OCI-LY3 (cell line): ENCODE measurements at regions not wholly inside any gene's neighbourhood (a gene's known extent, or its start where the extent isn't known, plus 50 kb on each side); places are given as distances from the start of the nearest gene placed in this dataset.

Source experiments
- H2AFZ ChIP-seq: fragments of 200-600, 300-600 bp; shearing (Covaris generic); 2 replicates; pipeline ENCODE4 v1.6.0; 2014; ENCODE audit warnings: antibody characterized with exemption, low read depth, low read length
- H3K27ac ChIP-seq: fragments of 200-600, 300-600 bp; sonication (generic); 2 replicates; pipeline ENCODE4 v1.5.1; 2014; ENCODE audit warnings: mild to moderate bottlenecking, low read length, moderate library complexity, mixed read lengths
- H3K27me3 ChIP-seq: fragments of 200-600, 300-600 bp; sonication (generic); 2 replicates; pipeline ENCODE4 v1.6.1; 2014; ENCODE audit warnings: low read depth, low read length, mixed read lengths
- H3K36me3 ChIP-seq: fragments of 200-600, 300-600 bp; sonication (generic); replicated peaks from 2 replicates; pipeline ENCODE3; 2014; ENCODE audit warnings: low read depth, low read length, mixed read lengths
- H3K4me1 ChIP-seq: fragments of 300-600, 200-600 bp; sonication (generic); 2 replicates; pipeline ENCODE4 v1.6.1; 2014; ENCODE audit warnings: low read length, mixed read lengths
- H3K4me2 ChIP-seq: fragments of 200-600, 300-600 bp; sonication (generic); 2 replicates; pipeline ENCODE4 v1.6.1; 2014; ENCODE audit warnings: low read length, mixed read lengths
- H3K4me3 ChIP-seq: fragments of 300-600, 200-600 bp; sonication (generic); 2 replicates; pipeline ENCODE4 v1.5.1; 2014; ENCODE audit warnings: antibody characterized with exemption, mild to moderate bottlenecking, low read length, moderate library complexity
- H3K79me2 ChIP-seq: fragments of 300-600, 200-600 bp; shearing (Covaris generic); 2 replicates; pipeline ENCODE4 v1.6.1; 2014; ENCODE audit warnings: mild to moderate bottlenecking, low read length, mixed read lengths
- H3K9ac ChIP-seq: fragments of 300-600, 200-600 bp; shearing (Covaris generic); 2 replicates; pipeline ENCODE4 v1.6.0; 2014; ENCODE audit warnings: mild to moderate bottlenecking, low read length, moderate library complexity
- H3K9me3 ChIP-seq: fragments of 200-600, 300-600 bp; shearing (Covaris generic); 2 replicates; pipeline ENCODE4 v1.6.1; 2014; ENCODE audit warnings: low read length, mixed read lengths; ENCODE audit not compliant: insufficient read depth
- H4K20me1 ChIP-seq: fragments of 200-600, 300-600 bp; sonication (generic); 2 replicates; pipeline ENCODE4 v1.6.1; 2016; ENCODE audit warnings: low read length, mixed read lengths; ENCODE audit not compliant: insufficient read depth
- CTCF ChIP-seq: fragments of 200-600, 300-600 bp; sonication (generic); IDR thresholded peaks from 2 replicates; pipeline ENCODE4 v1.5.1; 2014; ENCODE audit warnings: antibody characterized with exemption, low read length, low read depth
- EZH2phosphoT487 ChIP-seq: fragments of 200-600 bp; shearing (Covaris generic); IDR thresholded peaks from 2 replicates; pipeline ENCODE4 v1.6.1; 2018; ENCODE audit warnings: antibody characterized with exemption, mixed run types, low read depth

GRCh38 chr12:127625176-127625771 is 641.7 kb upstream of the TMEM132C start:
- 0 out of 2 replicates have a peak overlapping the region, but pooled peaks have one; percentile 11 for H3K4me2 ChIP-seq
- no peaks in the 10 kb centered on the region for H3K27me3 ChIP-seq
- no peak overlapping the region for H2AFZ ChIP-seq
- H3K27ac ChIP-seq = no peak overlapping the region
- peaks cover 7% of the 10 kb centered on the region; the same call in 1 of the 2 replicates for H3K9me3 ChIP-seq
- H3K4me3 ChIP-seq = no peak overlapping the region
- peaks cover 20% of the 10 kb centered on the region for H3K4me1 ChIP-seq
- H4K20me1 ChIP-seq = no peaks in the 10 kb centered on the region
- no peaks in the 10 kb centered on the region for H3K79me2 ChIP-seq
- TF ChIP-seq EZH2phosphoT487 = no peak
- no peak for TF ChIP-seq CTCF
- no peaks in the 10 kb centered on the region for H3K36me3 ChIP-seq
- no peak overlapping the region for H3K9ac ChIP-seq

- H2AFZ ChIP-seq = no peak overlapping the region
- no peak overlapping the region for H3K27ac ChIP-seq
- H3K9ac ChIP-seq = no peak overlapping the region
- peak overlapping the region; percentile 35; the same call in 1 of the 2 replicates for H3K4me2 ChIP-seq
- no peaks in the 10 kb centered on the region for H3K27me3 ChIP-seq
- peaks cover 23% of the 10 kb centered on the region for H3K4me1 ChIP-seq
- TF ChIP-seq EZH2phosphoT487 (no peak), CTCF (no peak)
- no peaks in the 10 kb centered on the region for H3K9me3 ChIP-seq
- H4K20me1 ChIP-seq = no peaks in the 10 kb centered on the region
- H3K79me2 ChIP-seq = no peaks in the 10 kb centered on the region
- no peaks in the 10 kb centered on the region for H3K36me3 ChIP-seq
- no peak overlapping the region for H3K4me3 ChIP-seq
Observed at GRCh38 chr12:127628645-127629044, 638.3 kb upstream of the TMEM132C start.

GRCh38 chr12:127629066-127629820 is 637.7 kb upstream of the TMEM132C start:
- no peaks in the 10 kb centered on the region for H4K20me1 ChIP-seq
- no peaks in the 10 kb centered on the region for H3K27me3 ChIP-seq
- H3K9ac ChIP-seq = no peak overlapping the region
- TF ChIP-seq CTCF (no peak), EZH2phosphoT487 (no peak)
- H3K79me2 ChIP-seq = no peaks in the 10 kb centered on the region
- H3K9me3 ChIP-seq = no peaks in the 10 kb centered on the region
- peaks cover 24% of the 10 kb centered on the region for H3K4me1 ChIP-seq
- H2AFZ ChIP-seq = 0 out of 2 replicates have a peak overlapping the region, but pooled peaks have one; percentile 29
- H3K4me2 ChIP-seq = peak overlapping the region; percentile 35
- no peaks in the 10 kb centered on the region for H3K36me3 ChIP-seq
- H3K27ac ChIP-seq = no peak overlapping the region
- no peak overlapping the region for H3K4me3 ChIP-seq

GRCh38 chr12:127632461-127632860 is 634.5 kb upstream of the TMEM132C start:
- TF ChIP-seq CTCF = no peak
- TF ChIP-seq EZH2phosphoT487 = no peak
- H3K9me3 ChIP-seq = no peaks in the 10 kb centered on the region
- no peak overlapping the region for H3K4me2 ChIP-seq
- peaks cover 2% of the 10 kb centered on the region for H3K36me3 ChIP-seq
- H3K79me2 ChIP-seq = no peaks in the 10 kb centered on the region
- H3K4me3 ChIP-seq = no peak overlapping the region
- peaks cover 47% of the 10 kb centered on the region for H3K4me1 ChIP-seq
- no peaks in the 10 kb centered on the region for H4K20me1 ChIP-seq
- H3K9ac ChIP-seq = no peak overlapping the region
- no peak overlapping the region for H3K27ac ChIP-seq
- H2AFZ ChIP-seq = no peak overlapping the region
- no peaks in the 10 kb centered on the region for H3K27me3 ChIP-seq
